Nephron (organoid): ENCODE measurements at regions not wholly inside any gene's neighbourhood (a gene's known extent, or its start where the extent isn't known, plus 50 kb on each side); places are given as distances from the start of the nearest gene placed in this dataset.

Experiments
- H3K27ac Mint-ChIP-seq, 3 experiments: 2 replicates each; pipeline ENCODE4 v1.8.0; 2020; ENCODE audit warnings: mixed read lengths in 3 of 3, mild to moderate bottlenecking in 2 of 3, moderate library complexity in 1 of 3
- H3K27me3 Mint-ChIP-seq: 2 replicates; pipeline ENCODE4 v1.8.0; 2021; ENCODE audit warnings: low read depth, mild to moderate bottlenecking, moderate library complexity, mixed read lengths
- H3K36me3 Mint-ChIP-seq: 2 replicates; pipeline ENCODE4 v1.8.0; 2020; ENCODE audit warnings: low read depth, mixed read lengths
- H3K4me1 Mint-ChIP-seq: 2 replicates; pipeline ENCODE4 v1.8.0; 2020; ENCODE audit warnings: mixed read lengths
- H3K4me3 Mint-ChIP-seq, 3 experiments: 2 replicates each; pipeline ENCODE4 v1.8.0; 2020; ENCODE audit warnings: mild to moderate bottlenecking in 3 of 3, mixed read lengths in 3 of 3, moderate library complexity in 2 of 3
- H3K9me3 Mint-ChIP-seq: 2 replicates; pipeline ENCODE4 v1.8.0; 2020; ENCODE audit warnings: mixed read lengths
- TF ChIP-seq, protein P1 (sequence below), 3 experiments: fragments of 200-600 bp; sonication (generic); IDR thresholded peaks; one replicate each; pipeline ENCODE4 v1.5.0; 2021; ENCODE audit warnings: antibody characterized with exemption in 3 of 3; ENCODE audit not compliant: unreplicated experiment in 3 of 3

GRCh38 chr2:215677481-215677880, 241.6 kb upstream of the FN1 start:
- TF ChIP-seq, protein P1, sequence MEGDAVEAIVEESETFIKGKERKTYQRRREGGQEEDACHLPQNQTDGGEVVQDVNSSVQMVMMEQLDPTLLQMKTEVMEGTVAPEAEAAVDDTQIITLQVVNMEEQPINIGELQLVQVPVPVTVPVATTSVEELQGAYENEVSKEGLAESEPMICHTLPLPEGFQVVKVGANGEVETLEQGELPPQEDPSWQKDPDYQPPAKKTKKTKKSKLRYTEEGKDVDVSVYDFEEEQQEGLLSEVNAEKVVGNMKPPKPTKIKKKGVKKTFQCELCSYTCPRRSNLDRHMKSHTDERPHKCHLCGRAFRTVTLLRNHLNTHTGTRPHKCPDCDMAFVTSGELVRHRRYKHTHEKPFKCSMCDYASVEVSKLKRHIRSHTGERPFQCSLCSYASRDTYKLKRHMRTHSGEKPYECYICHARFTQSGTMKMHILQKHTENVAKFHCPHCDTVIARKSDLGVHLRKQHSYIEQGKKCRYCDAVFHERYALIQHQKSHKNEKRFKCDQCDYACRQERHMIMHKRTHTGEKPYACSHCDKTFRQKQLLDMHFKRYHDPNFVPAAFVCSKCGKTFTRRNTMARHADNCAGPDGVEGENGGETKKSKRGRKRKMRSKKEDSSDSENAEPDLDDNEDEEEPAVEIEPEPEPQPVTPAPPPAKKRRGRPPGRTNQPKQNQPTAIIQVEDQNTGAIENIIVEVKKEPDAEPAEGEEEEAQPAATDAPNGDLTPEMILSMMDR (IDR thresholded peaks at IDR 0.05; ENCODE audit: unreplicated experiment in 3 of 3) = no peak
- no peak overlapping the region for H3K4me3 Mint-ChIP-seq
- H3K4me1 Mint-ChIP-seq = peaks cover 14% of the 10 kb centered on the region
- no peak overlapping the region for H3K27ac Mint-ChIP-seq
- peaks cover 6% of the 10 kb centered on the region for H3K9me3 Mint-ChIP-seq
- H3K27me3 Mint-ChIP-seq = no peaks in the 10 kb centered on the region
- peaks cover 2% of the 10 kb centered on the region for H3K36me3 Mint-ChIP-seq

DNA sequence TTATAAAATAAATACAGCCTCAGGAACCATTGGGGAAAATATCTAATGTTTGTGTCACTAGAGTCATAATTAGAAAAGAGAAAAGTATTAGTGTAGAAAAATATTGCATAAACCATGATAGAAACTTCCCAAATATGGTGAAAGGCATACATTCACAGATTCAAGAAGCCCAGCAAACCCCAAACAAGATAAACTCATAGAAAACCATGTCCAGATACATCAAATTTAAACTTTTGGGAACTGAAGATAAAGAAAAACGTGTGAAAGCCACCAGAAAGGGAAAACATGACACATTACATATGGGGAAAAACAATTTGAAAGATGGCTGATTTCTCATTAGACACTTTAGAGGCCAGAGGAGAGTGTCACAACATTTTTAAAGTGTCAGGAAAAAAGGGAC, 236.5 kb upstream of the FN1 start:
- Mint-ChIP-seq H3K27ac (no peak overlapping the region), H3K4me1 (peaks cover 25% of the 10 kb centered on the region), H3K9me3 (peaks cover 16% of the 10 kb centered on the region), H3K36me3 (peaks cover 4% of the 10 kb centered on the region), H3K27me3 (no peaks in the 10 kb centered on the region), H3K4me3 (no peak overlapping the region)
- TF ChIP-seq, protein P1 (IDR thresholded peaks at IDR 0.05; ENCODE audit: unreplicated experiment in 3 of 3) = no peak

DNA sequence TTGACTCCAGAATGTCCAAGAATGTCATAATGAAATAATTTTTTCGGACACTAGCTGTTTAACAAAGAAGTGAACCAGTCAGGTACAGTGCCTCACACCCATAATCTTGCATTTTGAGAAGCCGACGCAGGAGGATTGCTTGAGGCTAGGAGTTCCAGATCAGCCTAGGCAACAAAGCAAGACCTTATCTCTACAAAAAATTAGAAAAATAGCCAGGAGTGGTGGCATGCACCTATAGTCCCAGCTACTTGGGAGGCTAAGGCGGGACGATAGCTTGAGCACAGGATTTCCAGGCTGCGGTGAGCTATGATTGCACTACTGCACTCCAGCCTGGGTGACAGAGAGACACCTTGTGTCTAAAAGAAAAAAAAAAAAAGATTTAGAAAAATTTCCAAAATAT, 235.8 kb upstream of the FN1 start:
- H3K9me3 Mint-ChIP-seq = peaks cover 16% of the 10 kb centered on the region
- H3K4me3 Mint-ChIP-seq = no peak overlapping the region
- H3K27ac Mint-ChIP-seq = no peak overlapping the region
- H3K4me1 Mint-ChIP-seq = peaks cover 30% of the 10 kb centered on the region
- no peaks in the 10 kb centered on the region for H3K27me3 Mint-ChIP-seq
- peaks cover 4% of the 10 kb centered on the region for H3K36me3 Mint-ChIP-seq
- TF ChIP-seq, protein P1 (IDR thresholded peaks at IDR 0.05; ENCODE audit: unreplicated experiment in 3 of 3) = no peak

- Mint-ChIP-seq H3K27ac (no peak overlapping the region), H3K4me3 (no peak overlapping the region), H3K36me3 (peaks cover 4% of the 10 kb centered on the region), H3K4me1 (peaks cover 30% of the 10 kb centered on the region), H3K27me3 (no peaks in the 10 kb centered on the region), H3K9me3 (peaks cover 16% of the 10 kb centered on the region)
- TF ChIP-seq, protein P1 (IDR thresholded peaks at IDR 0.05; ENCODE audit: unreplicated experiment in 3 of 3) = no peak
These were observed 235.4 kb upstream of the FN1 start for GRCh38 chr2:215671244-215671643.

- peaks cover 30% of the 10 kb centered on the region for H3K4me1 Mint-ChIP-seq
- H3K4me3 Mint-ChIP-seq = no peak overlapping the region
- TF ChIP-seq, protein P1 (IDR thresholded peaks at IDR 0.05; ENCODE audit: unreplicated experiment in 3 of 3) = no peak
- peaks cover 16% of the 10 kb centered on the region for H3K9me3 Mint-ChIP-seq
- peaks cover 4% of the 10 kb centered on the region for H3K36me3 Mint-ChIP-seq
- no peaks in the 10 kb centered on the region for H3K27me3 Mint-ChIP-seq
- no peak overlapping the region for H3K27ac Mint-ChIP-seq
These were observed 234.5 kb upstream of the FN1 start for GRCh38 chr2:215670396-215670795.

GRCh38 chr2:215668378-215668775, 232.5 kb upstream of the FN1 start:
- H3K27me3 Mint-ChIP-seq = no peaks in the 10 kb centered on the region
- H3K9me3 Mint-ChIP-seq = peaks cover 14% of the 10 kb centered on the region
- peaks cover 4% of the 10 kb centered on the region for H3K36me3 Mint-ChIP-seq
- H3K4me1 Mint-ChIP-seq = peaks cover 43% of the 10 kb centered on the region
- TF ChIP-seq, protein P1 (IDR thresholded peaks at IDR 0.05; ENCODE audit: unreplicated experiment in 3 of 3) = no peak
- no peak overlapping the region for H3K4me3 Mint-ChIP-seq
- peak overlapping the region; percentile 7 to 73 (median 67) for H3K27ac Mint-ChIP-seq
